Mesothelial cell of epicardium (in vitro differentiated cells): ENCODE measurements at regions not wholly inside any gene's neighbourhood (a gene's known extent, or its start where the extent isn't known, plus 50 kb on each side); places are given as distances from the start of the nearest gene placed in this dataset.

Experiments
- DNase-seq, 2 experiments: peaks; one replicate each; pipeline ENCODE4 v3.0.0; 2021; ENCODE audit warnings: low spot score in 2 of 2; ENCODE audit not compliant: unreplicated experiment in 2 of 2
- H3K27ac Mint-ChIP-seq: 2 replicates; pipeline ENCODE4 v1.8.0; 2021; ENCODE audit warnings: mixed read lengths
- H3K27me3 Mint-ChIP-seq: 2 replicates; pipeline ENCODE4 v1.8.0; 2021; ENCODE audit warnings: low read depth, mixed read lengths
- H3K36me3 Mint-ChIP-seq: 2 replicates; pipeline ENCODE4 v1.8.0; 2021; ENCODE audit warnings: mixed read lengths
- H3K4me1 Mint-ChIP-seq: 2 replicates; pipeline ENCODE4 v1.8.0; 2021; ENCODE audit warnings: mixed read lengths
- H3K4me3 Mint-ChIP-seq: 2 replicates; pipeline ENCODE4 v1.8.0; 2021; ENCODE audit warnings: mild to moderate bottlenecking, moderate library complexity, mixed read lengths
- H3K9me3 Mint-ChIP-seq: 2 replicates; pipeline ENCODE4 v1.8.0; 2021; ENCODE audit warnings: mixed read lengths
- TF ChIP-seq, protein P1 (sequence below): fragments of 200-600 bp; sonication (generic); IDR thresholded peaks from one replicate; pipeline ENCODE4 v1.5.0; 2021; ENCODE audit warnings: antibody characterized with exemption; ENCODE audit not compliant: unreplicated experiment

DNA sequence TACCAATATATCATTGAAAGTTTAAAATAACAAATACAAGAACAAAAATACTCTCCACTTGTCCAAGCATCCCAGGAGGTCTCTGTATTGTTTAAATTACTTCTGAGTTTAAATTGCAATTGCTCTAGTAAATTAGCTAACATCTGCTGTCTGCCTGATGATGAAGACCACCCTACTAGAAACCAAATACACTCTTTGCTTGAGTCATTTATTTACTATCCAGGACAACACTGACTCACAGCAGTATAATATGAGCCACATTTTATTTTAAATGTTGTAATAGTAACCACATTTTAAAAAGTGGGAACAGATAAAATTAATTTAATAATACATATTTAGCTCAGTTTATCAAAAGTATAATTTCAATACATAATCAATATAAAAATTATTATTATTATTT lies 62.9 kb upstream of the EEA1 start:
- peaks cover 3% of the 10 kb centered on the region for H3K36me3 Mint-ChIP-seq
- peaks cover 5% of the 10 kb centered on the region for H3K9me3 Mint-ChIP-seq
- DNase-seq: no peak
- H3K27ac Mint-ChIP-seq: no peak overlapping the region
- no peaks in the 10 kb centered on the region for H3K27me3 Mint-ChIP-seq
- peaks cover 21% of the 10 kb centered on the region for H3K4me1 Mint-ChIP-seq
- H3K4me3 Mint-ChIP-seq: no peak overlapping the region
- TF ChIP-seq, protein P1, sequence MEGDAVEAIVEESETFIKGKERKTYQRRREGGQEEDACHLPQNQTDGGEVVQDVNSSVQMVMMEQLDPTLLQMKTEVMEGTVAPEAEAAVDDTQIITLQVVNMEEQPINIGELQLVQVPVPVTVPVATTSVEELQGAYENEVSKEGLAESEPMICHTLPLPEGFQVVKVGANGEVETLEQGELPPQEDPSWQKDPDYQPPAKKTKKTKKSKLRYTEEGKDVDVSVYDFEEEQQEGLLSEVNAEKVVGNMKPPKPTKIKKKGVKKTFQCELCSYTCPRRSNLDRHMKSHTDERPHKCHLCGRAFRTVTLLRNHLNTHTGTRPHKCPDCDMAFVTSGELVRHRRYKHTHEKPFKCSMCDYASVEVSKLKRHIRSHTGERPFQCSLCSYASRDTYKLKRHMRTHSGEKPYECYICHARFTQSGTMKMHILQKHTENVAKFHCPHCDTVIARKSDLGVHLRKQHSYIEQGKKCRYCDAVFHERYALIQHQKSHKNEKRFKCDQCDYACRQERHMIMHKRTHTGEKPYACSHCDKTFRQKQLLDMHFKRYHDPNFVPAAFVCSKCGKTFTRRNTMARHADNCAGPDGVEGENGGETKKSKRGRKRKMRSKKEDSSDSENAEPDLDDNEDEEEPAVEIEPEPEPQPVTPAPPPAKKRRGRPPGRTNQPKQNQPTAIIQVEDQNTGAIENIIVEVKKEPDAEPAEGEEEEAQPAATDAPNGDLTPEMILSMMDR: no peak

DNA sequence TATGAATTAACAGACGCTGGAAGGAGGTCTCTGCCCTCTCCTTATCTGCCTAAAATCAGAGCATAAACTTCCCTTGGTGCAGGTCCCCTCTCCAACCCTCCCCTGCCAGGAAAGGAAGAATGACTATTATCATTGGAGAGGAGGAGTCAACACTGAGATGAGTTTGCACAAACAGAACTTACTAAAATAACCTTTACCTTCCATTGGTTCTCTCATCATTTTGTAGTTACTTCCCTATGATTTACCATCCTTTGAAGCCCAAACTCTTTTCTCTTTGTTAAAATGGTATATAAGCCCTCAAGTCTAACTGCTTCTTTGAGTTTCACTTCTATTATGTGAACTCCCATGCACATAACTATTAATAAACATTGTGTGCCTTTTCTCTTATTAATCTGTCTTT lies 64.2 kb upstream of the EEA1 start:
- H3K9me3 Mint-ChIP-seq: peaks cover 5% of the 10 kb centered on the region
- no peak overlapping the region for H3K27ac Mint-ChIP-seq
- no peak overlapping the region for H3K4me3 Mint-ChIP-seq
- H3K27me3 Mint-ChIP-seq: no peaks in the 10 kb centered on the region
- peaks cover 11% of the 10 kb centered on the region for H3K4me1 Mint-ChIP-seq
- DNase-seq: no peak
- H3K36me3 Mint-ChIP-seq: peaks cover 3% of the 10 kb centered on the region
- TF ChIP-seq, protein P1: no peak

DNA sequence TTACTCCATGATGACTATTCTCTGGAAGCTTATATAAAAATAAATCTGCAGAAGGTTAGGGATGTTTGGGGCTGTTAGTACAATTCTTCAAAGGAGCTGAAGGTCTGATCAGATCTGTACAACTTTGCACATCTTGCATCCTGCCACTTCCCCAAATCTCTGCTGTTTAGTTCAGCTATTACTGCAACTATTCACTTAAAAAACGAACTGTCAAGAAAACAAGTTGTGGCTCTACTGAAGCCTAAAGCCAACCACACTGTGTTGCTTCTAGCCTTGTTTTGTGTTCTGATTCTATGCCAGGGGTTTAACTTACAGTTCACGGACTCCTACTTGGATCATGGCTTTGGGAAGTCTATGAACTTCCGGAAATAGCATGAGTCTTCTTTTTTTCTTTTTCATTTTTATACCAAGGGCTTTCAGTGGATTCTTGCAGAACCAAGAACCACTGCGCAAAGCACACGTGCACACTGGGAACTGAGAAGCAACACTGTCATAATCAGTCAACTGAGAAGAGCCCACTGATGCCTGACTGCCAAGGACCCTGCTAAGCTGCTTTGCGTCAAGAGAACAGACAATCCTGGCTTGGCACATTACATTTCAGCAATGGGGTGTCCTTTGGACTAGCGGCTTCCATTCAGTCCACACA lies 66.3 kb upstream of the EEA1 start:
- no peak for DNase-seq
- Mint-ChIP-seq H3K27me3 (no peaks in the 10 kb centered on the region), H3K4me3 (no peak overlapping the region), H3K36me3 (peaks cover 3% of the 10 kb centered on the region), H3K4me1 (peaks cover 3% of the 10 kb centered on the region), H3K27ac (no peak overlapping the region), H3K9me3 (peaks cover 5% of the 10 kb centered on the region)
- TF ChIP-seq, protein P1: no peak

DNA sequence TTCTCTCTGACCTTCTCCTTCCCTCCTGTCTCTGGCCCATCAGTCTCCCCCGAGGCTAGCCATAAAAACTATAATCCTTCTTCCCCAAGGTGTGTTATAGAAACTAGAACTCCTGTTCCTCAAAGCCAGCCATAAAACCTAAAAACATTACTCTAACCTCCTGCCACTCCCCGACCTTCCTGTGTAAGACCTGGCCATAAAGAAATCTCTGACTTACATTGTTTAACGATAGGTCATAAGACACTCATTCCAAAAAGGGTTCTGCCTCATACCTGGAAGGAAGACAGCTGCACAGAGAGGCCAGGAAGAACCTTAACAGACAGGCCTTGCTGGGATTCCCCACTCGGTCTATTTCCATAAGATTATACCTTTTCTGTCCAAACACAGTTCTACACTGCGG lies 70.9 kb upstream of the EEA1 start:
- H3K4me3 Mint-ChIP-seq: no peak overlapping the region
- no peak for DNase-seq
- no peaks in the 10 kb centered on the region for H3K36me3 Mint-ChIP-seq
- no peaks in the 10 kb centered on the region for H3K9me3 Mint-ChIP-seq
- H3K27ac Mint-ChIP-seq: no peak overlapping the region
- H3K4me1 Mint-ChIP-seq: peaks cover 25% of the 10 kb centered on the region
- TF ChIP-seq, protein P1: no peak
- no peaks in the 10 kb centered on the region for H3K27me3 Mint-ChIP-seq

DNA sequence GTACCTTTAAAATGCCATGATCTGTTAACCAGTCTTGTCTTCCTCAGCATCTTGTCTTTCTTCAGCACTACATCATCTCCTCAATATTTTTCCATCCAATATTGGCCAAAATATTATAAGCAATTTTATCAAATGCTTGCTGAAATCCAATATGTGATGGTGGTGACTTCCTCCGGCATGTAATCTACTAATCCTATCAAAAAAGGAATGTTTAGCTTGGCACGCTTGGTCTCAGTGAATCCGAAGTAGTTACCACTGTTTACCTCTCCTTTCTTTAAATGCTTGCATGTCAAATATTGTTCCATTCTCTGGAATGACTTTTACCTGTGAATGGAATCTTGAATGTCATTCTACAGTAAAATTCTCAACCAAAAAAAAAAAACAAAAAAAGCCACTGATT lies 72.3 kb upstream of the EEA1 start:
- no peaks in the 10 kb centered on the region for H3K9me3 Mint-ChIP-seq
- H3K36me3 Mint-ChIP-seq: no peaks in the 10 kb centered on the region
- H3K27me3 Mint-ChIP-seq: no peaks in the 10 kb centered on the region
- H3K27ac Mint-ChIP-seq: no peak overlapping the region
- H3K4me3 Mint-ChIP-seq: no peak overlapping the region
- no peak for DNase-seq
- TF ChIP-seq, protein P1: no peak
- peaks cover 25% of the 10 kb centered on the region for H3K4me1 Mint-ChIP-seq
